Muscle of back (tissue), 3 donors: ENCODE measurements at regions not wholly inside any gene's neighbourhood (a gene's known extent, or its start where the extent isn't known, plus 50 kb on each side); places are given as distances from the start of the nearest gene placed in this dataset.

ENCODE experiments used
- DNase-seq, 3 donors: peaks; one replicate each; pipeline versions ENCODE4 v3.0.0 to v3.0.0-alpha.2; 2013

DNA sequence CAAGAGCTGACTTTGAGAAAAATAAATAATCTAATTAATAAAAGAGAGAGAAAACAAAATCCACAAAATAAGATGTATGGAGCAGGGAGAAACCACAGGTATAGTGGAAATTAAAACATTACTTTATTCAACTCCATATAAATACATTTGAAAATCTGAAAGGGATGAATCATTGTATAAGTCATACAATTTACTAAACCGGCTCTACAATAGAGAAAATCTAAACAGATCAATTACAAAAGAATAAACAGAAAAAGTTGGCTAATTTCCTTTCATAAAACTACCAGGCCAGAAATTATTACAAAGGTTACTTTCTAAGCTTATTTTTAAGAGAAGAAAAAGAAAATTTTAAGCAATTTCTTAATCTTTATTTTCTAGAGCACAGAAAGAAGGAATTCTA is 51.3 kb upstream of the DRD2 start:
- no peak for DNase-seq
